Brain microvascular endothelial cell (primary cell): ENCODE measurements at regions not wholly inside any gene's neighbourhood (a gene's known extent, or its start where the extent isn't known, plus 50 kb on each side); places are given as distances from the start of the nearest gene placed in this dataset.

ENCODE experiments used
- DNase-seq: peaks from one replicate; pipeline ENCODE4 v3.0.0-alpha.2; 2020
- H3K27ac ChIP-seq: fragments of 250-450 bp; sonication (Bioruptor Pico); 2 replicates; pipeline ENCODE4 v1.5.1; 2020; ENCODE audit warnings: mild to moderate bottlenecking, moderate library complexity
- H3K27me3 ChIP-seq: fragments of 250-450 bp; sonication (Bioruptor Pico); replicated peaks from 2 replicates; pipeline ENCODE4 v1.5.1; 2020; ENCODE audit warnings: mild to moderate bottlenecking
- H3K36me3 ChIP-seq: fragments of 250-450 bp; sonication (Bioruptor Pico); replicated peaks from 2 replicates; pipeline ENCODE4 v1.5.1; 2020; ENCODE audit warnings: mild to moderate bottlenecking
- H3K4me3 ChIP-seq: 2 replicates; pipeline ENCODE4 v1.5.1; 2011; ENCODE audit warnings: low read depth, mild to moderate bottlenecking, control low read depth, low read length, moderate library complexity
- in situ Hi-C: cut with HindIII; loops from 2 replicates; pipeline ENCODE4 v1.10.0; 2017; ENCODE audit warnings: low sequenced_read_pairs, low pct_ligation_motif_present
- TF ChIP-seq, protein P1 (sequence below): IDR thresholded peaks from 2 replicates; pipeline ENCODE4 v1.5.1; 2011; ENCODE audit warnings: low read depth, mild to moderate bottlenecking, moderate library complexity, low read length, control low read depth, inconsistent platforms; ENCODE audit errors: missing control alignments

DNA sequence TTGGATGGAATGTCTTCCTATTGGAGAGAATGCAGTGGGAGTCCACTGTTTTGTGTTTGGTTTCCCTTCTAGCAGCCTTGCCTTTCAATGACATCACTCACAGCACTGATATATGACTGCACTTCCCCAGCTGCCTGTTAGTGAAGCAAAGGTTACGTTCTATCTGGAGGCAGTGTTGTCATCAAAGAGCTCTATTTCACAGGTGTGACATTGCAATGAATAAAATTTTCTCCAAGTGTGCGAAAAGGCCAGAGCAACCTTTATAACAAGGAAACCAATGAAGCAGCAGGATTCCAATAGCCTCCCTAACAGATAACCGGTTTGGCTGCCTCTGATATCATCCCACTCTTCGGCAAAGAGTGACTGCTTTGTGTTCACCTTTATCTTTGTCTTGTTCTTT lies 523.5 kb upstream of the ZNF608 start:
- in situ Hi-C loops = no loop called here
- TF ChIP-seq, protein P1, sequence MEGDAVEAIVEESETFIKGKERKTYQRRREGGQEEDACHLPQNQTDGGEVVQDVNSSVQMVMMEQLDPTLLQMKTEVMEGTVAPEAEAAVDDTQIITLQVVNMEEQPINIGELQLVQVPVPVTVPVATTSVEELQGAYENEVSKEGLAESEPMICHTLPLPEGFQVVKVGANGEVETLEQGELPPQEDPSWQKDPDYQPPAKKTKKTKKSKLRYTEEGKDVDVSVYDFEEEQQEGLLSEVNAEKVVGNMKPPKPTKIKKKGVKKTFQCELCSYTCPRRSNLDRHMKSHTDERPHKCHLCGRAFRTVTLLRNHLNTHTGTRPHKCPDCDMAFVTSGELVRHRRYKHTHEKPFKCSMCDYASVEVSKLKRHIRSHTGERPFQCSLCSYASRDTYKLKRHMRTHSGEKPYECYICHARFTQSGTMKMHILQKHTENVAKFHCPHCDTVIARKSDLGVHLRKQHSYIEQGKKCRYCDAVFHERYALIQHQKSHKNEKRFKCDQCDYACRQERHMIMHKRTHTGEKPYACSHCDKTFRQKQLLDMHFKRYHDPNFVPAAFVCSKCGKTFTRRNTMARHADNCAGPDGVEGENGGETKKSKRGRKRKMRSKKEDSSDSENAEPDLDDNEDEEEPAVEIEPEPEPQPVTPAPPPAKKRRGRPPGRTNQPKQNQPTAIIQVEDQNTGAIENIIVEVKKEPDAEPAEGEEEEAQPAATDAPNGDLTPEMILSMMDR = no peak
- Histone ChIP-seq H3K36me3 (no peaks in the 10 kb centered on the region), H3K4me3 (no peak overlapping the region), H3K27ac (no peak overlapping the region), H3K27me3 (no peaks in the 10 kb centered on the region)
- DNase-seq = no peak

DNA sequence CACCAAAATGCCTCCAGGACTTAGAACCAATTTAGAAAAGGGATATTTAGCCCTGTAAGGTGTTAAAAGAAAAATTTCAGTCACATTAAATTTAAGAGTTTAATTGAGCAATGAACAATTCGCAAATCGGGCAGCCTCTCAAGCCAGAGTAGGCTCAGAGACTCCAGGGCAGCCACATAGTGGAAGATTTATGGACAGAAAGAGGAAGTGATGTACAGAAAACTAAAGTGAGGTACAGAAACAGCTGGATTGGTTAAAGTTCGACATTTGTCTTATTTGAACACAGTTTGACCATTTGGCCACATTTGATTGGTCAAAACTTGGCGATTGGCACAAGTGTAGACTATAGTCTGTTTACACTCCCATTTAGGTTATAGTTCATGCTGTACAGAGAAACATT lies 525.9 kb upstream of the ZNF608 start:
- no peak overlapping the region for H3K4me3 ChIP-seq
- H3K27me3 ChIP-seq = no peaks in the 10 kb centered on the region
- H3K36me3 ChIP-seq = no peaks in the 10 kb centered on the region
- in situ Hi-C loops = no loop called here
- no peak for DNase-seq
- TF ChIP-seq, protein P1 = no peak
- H3K27ac ChIP-seq = no peak overlapping the region

DNA sequence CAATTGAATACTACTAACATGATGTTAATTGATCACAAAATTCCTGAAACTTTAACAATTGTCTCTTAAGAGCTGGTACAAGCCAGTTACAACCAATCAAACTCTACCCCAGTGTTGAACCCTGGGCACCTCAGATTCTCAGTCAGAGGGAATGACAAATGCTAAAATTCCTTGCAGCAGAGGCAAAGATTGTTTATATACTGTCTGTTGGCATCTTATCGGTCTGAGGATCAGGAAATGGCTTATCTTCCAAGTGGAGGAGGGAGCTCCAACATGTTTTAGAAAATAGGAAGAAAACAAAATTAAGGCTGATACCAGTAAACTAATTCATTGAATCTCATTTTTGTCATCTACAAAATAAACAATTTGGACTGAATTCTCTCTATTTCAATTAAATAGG lies 527.8 kb upstream of the ZNF608 start:
- H3K36me3 ChIP-seq = no peaks in the 10 kb centered on the region

DNA sequence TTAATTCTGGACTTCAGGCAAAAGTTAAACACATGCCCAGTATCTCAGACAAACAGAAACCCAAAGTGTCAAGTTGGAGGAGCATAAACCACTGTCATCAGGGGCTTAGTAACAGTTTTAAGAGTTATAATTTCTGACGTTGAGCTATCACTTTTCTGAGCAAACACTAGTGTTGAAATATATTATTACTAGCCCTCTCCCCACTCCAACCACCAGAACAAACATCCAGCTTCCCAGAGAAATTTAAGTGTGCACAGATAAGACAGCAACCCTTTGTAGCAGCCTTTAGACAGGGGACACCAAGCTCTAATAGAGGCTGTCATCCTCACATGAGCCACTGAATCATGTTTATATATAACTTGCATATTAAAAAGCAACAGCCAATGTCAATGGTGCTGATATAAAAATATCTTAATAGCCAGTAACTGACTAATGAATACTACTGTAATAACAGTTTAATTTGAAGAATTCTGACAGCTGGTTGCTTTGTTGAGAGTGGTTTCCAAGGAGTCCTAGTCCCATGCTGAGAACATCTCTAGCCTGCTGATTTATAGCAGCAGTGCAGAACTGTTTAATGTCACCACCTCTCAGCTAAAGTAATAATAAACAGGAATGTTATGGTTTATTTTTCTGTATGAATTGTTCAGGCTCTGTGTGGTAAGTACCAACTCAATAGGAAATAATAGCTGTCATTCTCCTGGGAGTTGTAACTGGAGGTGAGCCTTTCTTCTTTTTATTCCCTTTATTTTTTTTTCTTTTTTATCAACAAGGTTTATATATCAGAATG lies 528.7 kb upstream of the ZNF608 start:
- peak; percentile 27 for DNase-seq
- Histone ChIP-seq H3K27ac (no peak overlapping the region), H3K36me3 (no peaks in the 10 kb centered on the region), H3K27me3 (no peaks in the 10 kb centered on the region), H3K4me3 (no peak overlapping the region)
- TF ChIP-seq, protein P1 = no peak
- in situ Hi-C loops = no loop called here

More for the DNA sequence above, 527.8 kb upstream of the ZNF608 start:
- Histone ChIP-seq H3K27me3 (no peaks in the 10 kb centered on the region), H3K4me3 (no peak overlapping the region), H3K27ac (no peak overlapping the region)
- in situ Hi-C loops = no loop called here
- peak; percentile 22 for DNase-seq
- TF ChIP-seq, protein P1 = no peak

DNA sequence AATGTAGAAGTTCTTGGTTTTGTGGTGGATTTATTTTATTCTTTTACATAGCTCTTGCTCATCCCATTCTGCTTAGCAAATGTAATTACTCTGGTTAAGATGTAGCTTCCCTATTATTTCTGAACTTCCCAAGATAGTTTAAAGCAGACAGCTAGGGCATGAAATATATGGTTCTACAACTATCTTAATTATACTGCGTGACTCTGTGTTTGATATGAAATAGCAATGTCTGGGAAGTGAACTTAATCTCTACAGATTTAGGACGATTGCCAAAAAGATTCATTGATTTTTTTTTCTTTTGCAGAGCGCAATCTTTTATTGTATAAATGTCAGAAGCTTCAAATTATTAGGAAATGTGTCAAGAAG lies 529.3 kb upstream of the ZNF608 start:
- no peaks in the 10 kb centered on the region for H3K36me3 ChIP-seq
- in situ Hi-C loops = no loop called here
- H3K27ac ChIP-seq = no peak overlapping the region
- TF ChIP-seq, protein P1 = no peak
- H3K27me3 ChIP-seq = no peaks in the 10 kb centered on the region
- no peak overlapping the region for H3K4me3 ChIP-seq
- DNase-seq = no peak

DNA sequence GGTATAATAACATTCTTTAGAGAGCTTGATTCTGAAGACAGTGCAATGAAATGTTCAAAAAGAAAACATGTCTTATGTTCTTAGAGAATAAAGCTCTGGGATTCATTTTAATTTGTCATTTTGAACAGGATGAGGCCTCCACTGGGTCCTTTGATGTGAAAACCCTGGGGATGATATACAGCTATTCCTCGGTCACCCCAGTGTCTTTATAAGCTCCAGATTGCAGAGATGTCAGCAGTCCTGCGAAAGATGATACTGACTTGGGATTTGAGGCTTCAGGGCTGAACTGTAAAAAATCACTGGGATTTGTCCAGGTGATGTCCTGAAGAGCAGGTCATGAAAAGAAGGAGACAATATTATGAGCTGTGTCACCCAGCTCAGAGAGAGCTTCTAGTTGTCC lies 529.7 kb upstream of the ZNF608 start:
- no peaks in the 10 kb centered on the region for H3K36me3 ChIP-seq
- no peak overlapping the region for H3K4me3 ChIP-seq
- TF ChIP-seq, protein P1 = no peak
- in situ Hi-C loops = no loop called here
- DNase-seq = no peak
- H3K27me3 ChIP-seq = no peaks in the 10 kb centered on the region
- no peak overlapping the region for H3K27ac ChIP-seq
